A549 (cell line): ENCODE measurements at regions not wholly inside any gene's neighbourhood (a gene's known extent, or its start where the extent isn't known, plus 50 kb on each side); places are given as distances from the start of the nearest gene placed in this dataset.

Experiments
- CEBPB ChIP-seq, 2 experiments: fragments of >200 bp in 1 of 2; sonication (Bioruptor Twin) in 1 of 2; formaldehyde crosslinking in 1 of 2; IDR thresholded peaks; 2 replicates each; pipeline ENCODE4 v1.6.1; 2012 to 2016
- CTCF ChIP-seq: fragments of >200 bp; sonication (Bioruptor Twin); formaldehyde crosslinking; IDR thresholded peaks from 3 replicates; pipeline ENCODE4 v1.5.1; 2016
- EP300 ChIP-seq, 2 experiments: fragments of >200 bp; sonication (Bioruptor Twin); formaldehyde crosslinking; IDR thresholded peaks; 2 replicates in 1 of 2; 3 replicates in 1 of 2; pipeline ENCODE4 v1.6.1; 2016 to 2017
- GATA3 ChIP-seq: IDR thresholded peaks from 2 replicates; pipeline ENCODE4 v1.6.1; 2012; ENCODE audit warnings: borderline replicate concordance
- MAFK ChIP-seq: fragments of 450-650 bp; IDR thresholded peaks from 2 replicates; pipeline ENCODE4 v1.6.1; 2014; ENCODE audit not compliant: partially characterized antibody
- MAZ ChIP-seq: fragments of 150-350 bp; IDR thresholded peaks from 2 replicates; pipeline ENCODE4 v1.6.1; 2014; ENCODE audit warnings: antibody characterized with exemption, low read depth, low read length, borderline replicate concordance
- NR3C1 ChIP-seq: fragments of >200 bp; sonication (Bioruptor Twin); formaldehyde crosslinking; IDR thresholded peaks from 3 replicates; pipeline ENCODE4 v1.6.1; 2017
- PBX3 ChIP-seq: IDR thresholded peaks from 2 replicates; pipeline ENCODE4 v1.6.1; 2012
- PHF8 ChIP-seq: fragments of 200-600 bp; sonication (generic); IDR thresholded peaks from 2 replicates; pipeline ENCODE4 v1.6.1; 2016; ENCODE audit warnings: low read depth, mild to moderate bottlenecking, antibody characterized with exemption, moderate library complexity, borderline replicate concordance
- POLR2A ChIP-seq: IDR thresholded peaks from 2 replicates; pipeline ENCODE4 v1.6.1; 2012; ENCODE audit warnings: mild to moderate bottlenecking, low read length
- RAD21 ChIP-seq, 2 experiments: fragments of >200 bp in 1 of 2; sonication (Bioruptor Twin) in 1 of 2; formaldehyde crosslinking in 1 of 2; IDR thresholded peaks in 1 of 2; conservative IDR thresholded peaks in 1 of 2; 2 replicates in 1 of 2; 3 replicates in 1 of 2; pipeline ENCODE4 v1.6.1; 2012 to 2018; ENCODE audit warnings: inconsistent platforms in 1 of 2
- SMC3 ChIP-seq: fragments of >200 bp; sonication (Bioruptor Twin); formaldehyde crosslinking; IDR thresholded peaks from 3 replicates; pipeline ENCODE4 v1.6.1; 2018; ENCODE audit warnings: inconsistent platforms
- ZFP36 ChIP-seq: fragments of 450-650 bp; IDR thresholded peaks from 2 replicates; pipeline ENCODE4 v1.6.1; 2014; ENCODE audit warnings: borderline replicate concordance; ENCODE audit not compliant: partially characterized antibody

- TF ChIP-seq CTCF (no peak), ZFP36 (no peak), POLR2A (no peak), EP300 (IDR thresholded peaks at IDR 0.05) (no peak), RAD21 (conservative IDR thresholded peaks at IDR 0.05 in 1 of 2, IDR thresholded peaks at IDR 0.05 in 1 of 2) (no peak), PBX3 (no peak), GATA3 (no peak), NR3C1 (no peak), MAFK (no peak), MAZ (no peak), SMC3 (no peak), PHF8 (no peak), CEBPB (IDR thresholded peaks at IDR 0.05) (no peak)
Observed at GRCh38 chr7:9091282-9091681, 657.9 kb downstream of the NXPH1 start.
